Natural killer cell (primary cell): ENCODE measurements at regions not wholly inside any gene's neighbourhood (a gene's known extent, or its start where the extent isn't known, plus 50 kb on each side); places are given as distances from the start of the nearest gene placed in this dataset.

Source experiments
- ATAC-seq, 3 donors: fragments of 150-1000 bp in 2 of 3; fragments of 200-7000 bp in 1 of 3; cut with Tn5 transposase; 1 replicate in 1 of 3; 2 replicates in 2 of 3; pipeline ENCODE4 v1.10.0; 2021; ENCODE audit warnings: mild to moderate bottlenecking in 2 of 3, moderate library complexity in 2 of 3
- DNase-seq, 2 donors: peaks; one replicate each; pipeline versions ENCODE4 v3.0.0 to v3.0.0-alpha.2; 2013 to 2021; ENCODE audit warnings: mixed read lengths in 1 of 2
- H3K27ac ChIP-seq: one replicate; pipeline ENCODE4 v1.5.1; 2013; ENCODE audit warnings: mild to moderate bottlenecking, low read length
- H3K27me3 ChIP-seq: one replicate; pipeline ENCODE4 v1.6.1; 2013; ENCODE audit warnings: low read length; ENCODE audit not compliant: control insufficient read depth, insufficient read depth
- H3K36me3 ChIP-seq: one replicate; pipeline ENCODE4 v1.6.1; 2013; ENCODE audit warnings: low read length; ENCODE audit not compliant: control insufficient read depth, insufficient read depth
- H3K4me1 ChIP-seq: one replicate; pipeline ENCODE4 v1.6.1; 2013; ENCODE audit warnings: low read length; ENCODE audit not compliant: control insufficient read depth, insufficient read depth
- H3K4me3 ChIP-seq: one replicate; pipeline ENCODE4 v1.5.1; 2013; ENCODE audit warnings: low read length
- H3K9me3 ChIP-seq: one replicate; pipeline ENCODE4 v1.6.1; 2013; ENCODE audit warnings: low read length; ENCODE audit not compliant: control insufficient read depth, insufficient read depth
- H3K27ac Mint-ChIP-seq, 2 donors: one replicate each; pipeline ENCODE4 v1.8.0; 2022; ENCODE audit warnings: mild to moderate bottlenecking in 2 of 2, mixed read lengths in 2 of 2, moderate library complexity in 1 of 2
- H3K27me3 Mint-ChIP-seq, 2 donors: one replicate each; pipeline ENCODE4 v1.8.0; 2022; ENCODE audit warnings: low read depth in 2 of 2, mixed read lengths in 2 of 2
- H3K36me3 Mint-ChIP-seq: one replicate; pipeline ENCODE4 v1.8.0; 2022; ENCODE audit warnings: mixed read lengths
- H3K4me1 Mint-ChIP-seq, 2 donors: one replicate each; pipeline ENCODE4 v1.8.0; 2022; ENCODE audit warnings: mixed read lengths in 2 of 2
- H3K4me3 Mint-ChIP-seq: one replicate; pipeline ENCODE4 v1.8.0; 2022; ENCODE audit warnings: mild to moderate bottlenecking, moderate library complexity, mixed read lengths
- H3K9me3 Mint-ChIP-seq, 2 donors: one replicate each; pipeline ENCODE4 v1.8.0; 2022; ENCODE audit warnings: mixed read lengths in 2 of 2
- WGBS: methylation state at CpG from one replicate; pipeline ENCODE4 v1.1.7; 2013; ENCODE audit warnings: missing lambda C conversion rate; ENCODE audit not compliant: insufficient coverage; 5-methylcytosine and 5-hydroxymethylcytosine counted together
- intact Hi-C: fragments of 100-400 bp; cut with micrococcal nuclease; formaldehyde crosslinking; loops from one replicate; pipeline ENCODE4 v1.14.2; 2022
- TF ChIP-seq, protein P1 (sequence below): fragments of 200-600 bp; IDR thresholded peaks from one replicate; pipeline ENCODE4 v1.8.0; 2022; ENCODE audit warnings: antibody characterized with exemption

DNA sequence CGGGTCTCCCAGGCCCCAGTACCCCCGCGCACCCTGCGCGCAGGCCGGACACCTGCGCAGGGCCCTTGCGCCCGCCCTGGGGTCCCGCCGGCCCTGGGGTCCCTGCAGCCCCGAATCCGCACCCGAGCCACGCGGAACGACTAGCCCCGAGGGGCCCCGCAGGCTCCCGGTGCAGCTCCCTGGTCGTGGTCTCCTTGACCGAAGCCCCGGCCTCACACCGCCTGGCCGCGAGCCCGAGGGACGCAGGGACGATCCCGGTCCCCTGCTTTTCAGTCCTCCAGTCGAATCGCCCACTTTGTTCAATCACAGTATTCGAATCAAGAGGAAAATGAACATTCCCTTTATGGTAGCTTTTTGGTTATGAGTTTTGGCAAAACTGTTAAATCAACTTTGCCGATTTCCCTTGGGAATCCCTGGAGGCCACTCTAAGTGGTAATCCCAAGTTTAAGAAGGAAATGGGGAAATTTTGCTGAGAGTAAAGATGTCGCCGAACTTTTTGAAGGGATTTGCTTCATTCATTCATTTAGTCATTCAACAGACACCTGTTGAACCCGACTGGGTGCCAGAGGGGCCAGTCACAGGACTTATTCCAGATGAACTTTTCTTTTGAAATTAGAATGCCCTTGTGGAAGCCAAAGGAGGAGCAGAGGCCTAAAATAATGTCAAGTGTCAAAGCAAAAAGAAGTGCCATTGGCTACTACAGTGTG lies 75.0 kb downstream of the ZIC5 start:
- Mint-ChIP-seq H3K36me3 (no peaks in the 10 kb centered on the region), H3K27ac (no peak overlapping the region), H3K27me3 (peaks cover 57 to 65% of the 10 kb centered on the region in 2 donors), H3K4me3 (peak overlapping the region; percentile 73), H3K9me3 (no peaks in the 10 kb centered on the region), H3K4me1 (peaks cover 19 to 21% of the 10 kb centered on the region in 2 donors)
- peaks cover 30% of the 10 kb centered on the region for H3K27me3 ChIP-seq
- ATAC-seq, result no peak
- peaks cover 12% of the 10 kb centered on the region for H3K4me1 ChIP-seq
- intact Hi-C loops, result loop anchor here (10.0 kb wide), 1 partner anchor 452 kb away; no protein-coding TSS in a partner anchor
- no peaks in the 10 kb centered on the region for H3K9me3 ChIP-seq
- no peaks in the 10 kb centered on the region for H3K36me3 ChIP-seq
- TF ChIP-seq, protein P1, sequence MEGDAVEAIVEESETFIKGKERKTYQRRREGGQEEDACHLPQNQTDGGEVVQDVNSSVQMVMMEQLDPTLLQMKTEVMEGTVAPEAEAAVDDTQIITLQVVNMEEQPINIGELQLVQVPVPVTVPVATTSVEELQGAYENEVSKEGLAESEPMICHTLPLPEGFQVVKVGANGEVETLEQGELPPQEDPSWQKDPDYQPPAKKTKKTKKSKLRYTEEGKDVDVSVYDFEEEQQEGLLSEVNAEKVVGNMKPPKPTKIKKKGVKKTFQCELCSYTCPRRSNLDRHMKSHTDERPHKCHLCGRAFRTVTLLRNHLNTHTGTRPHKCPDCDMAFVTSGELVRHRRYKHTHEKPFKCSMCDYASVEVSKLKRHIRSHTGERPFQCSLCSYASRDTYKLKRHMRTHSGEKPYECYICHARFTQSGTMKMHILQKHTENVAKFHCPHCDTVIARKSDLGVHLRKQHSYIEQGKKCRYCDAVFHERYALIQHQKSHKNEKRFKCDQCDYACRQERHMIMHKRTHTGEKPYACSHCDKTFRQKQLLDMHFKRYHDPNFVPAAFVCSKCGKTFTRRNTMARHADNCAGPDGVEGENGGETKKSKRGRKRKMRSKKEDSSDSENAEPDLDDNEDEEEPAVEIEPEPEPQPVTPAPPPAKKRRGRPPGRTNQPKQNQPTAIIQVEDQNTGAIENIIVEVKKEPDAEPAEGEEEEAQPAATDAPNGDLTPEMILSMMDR, result no peak
- H3K27ac ChIP-seq, result no peak overlapping the region
- DNase-seq, result no peak
- H3K4me3 ChIP-seq, result no peak overlapping the region
- 69% methylated on average over 37 of the region's 37 CpGs for WGBS

DNA sequence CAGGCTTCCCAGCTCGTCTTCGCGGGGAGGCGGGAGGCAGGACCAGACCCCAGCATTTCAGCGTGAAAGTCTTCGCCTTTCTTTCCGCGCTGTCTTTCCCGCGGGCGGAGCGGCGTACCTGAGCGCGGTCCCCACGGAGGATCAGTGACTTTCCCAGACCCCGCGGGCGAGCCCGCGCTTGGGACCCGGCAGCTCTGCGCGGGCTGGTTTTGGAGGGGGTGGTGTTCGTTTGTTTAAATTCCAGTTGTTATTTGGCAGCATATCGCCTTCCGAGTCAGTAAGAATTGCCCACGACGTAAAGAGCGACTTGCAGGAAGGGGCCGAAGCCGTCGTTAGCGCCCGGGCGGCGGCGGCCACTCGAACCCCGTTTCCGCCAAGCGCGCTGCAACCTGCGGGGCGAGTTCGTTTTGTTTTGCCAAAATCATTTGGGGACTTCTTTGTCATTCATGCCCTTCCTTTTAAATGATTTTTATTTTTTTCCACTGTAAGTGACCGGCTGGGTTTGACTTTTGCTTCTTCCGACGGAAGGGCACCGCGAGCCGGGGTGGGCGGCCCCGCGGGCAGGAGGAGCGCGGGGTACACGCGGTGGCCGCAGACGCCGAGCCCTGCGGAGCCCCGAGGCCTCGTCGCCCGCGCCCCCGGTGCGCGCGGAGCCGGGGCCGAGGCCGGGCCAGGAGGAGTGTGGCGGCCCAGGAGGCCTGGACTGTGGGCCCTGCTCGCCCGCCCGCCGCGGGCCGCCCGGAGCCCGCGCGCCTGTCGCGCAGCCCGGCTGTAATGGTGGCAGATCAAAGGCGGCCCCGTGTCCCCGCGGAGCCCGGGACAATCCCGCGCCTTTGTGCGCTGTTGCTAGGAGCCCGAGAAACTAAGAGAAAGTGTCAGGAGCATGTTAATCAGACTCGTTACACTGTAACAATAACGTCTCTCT lies 75.9 kb downstream of the ZIC5 start:
- H3K9me3 ChIP-seq, result no peaks in the 10 kb centered on the region
- Mint-ChIP-seq H3K27ac (no peak overlapping the region), H3K36me3 (no peaks in the 10 kb centered on the region), H3K9me3 (no peaks in the 10 kb centered on the region), H3K4me1 (peaks cover 19 to 21% of the 10 kb centered on the region in 2 donors), H3K27me3 (peaks cover 54 to 62% of the 10 kb centered on the region in 2 donors), H3K4me3 (peak overlapping the region; percentile 86)
- WGBS, result 6% methylated on average over 100 of the region's 100 CpGs
- DNase-seq (peak in 1 of 2 donors; percentile 32), ATAC-seq (peak in 2 of 3 donors; percentile 26 to 52)
- TF ChIP-seq, protein P1, result no peak
- H3K27ac ChIP-seq, result no peak overlapping the region
- intact Hi-C loops, result loop anchor here (10.0 kb wide), 1 partner anchor 451 kb away; no protein-coding TSS in a partner anchor
- peaks cover 30% of the 10 kb centered on the region for H3K27me3 ChIP-seq
- H3K36me3 ChIP-seq, result no peaks in the 10 kb centered on the region
- peak overlapping the region; percentile 9 for H3K4me3 ChIP-seq
- peaks cover 12% of the 10 kb centered on the region for H3K4me1 ChIP-seq

DNA sequence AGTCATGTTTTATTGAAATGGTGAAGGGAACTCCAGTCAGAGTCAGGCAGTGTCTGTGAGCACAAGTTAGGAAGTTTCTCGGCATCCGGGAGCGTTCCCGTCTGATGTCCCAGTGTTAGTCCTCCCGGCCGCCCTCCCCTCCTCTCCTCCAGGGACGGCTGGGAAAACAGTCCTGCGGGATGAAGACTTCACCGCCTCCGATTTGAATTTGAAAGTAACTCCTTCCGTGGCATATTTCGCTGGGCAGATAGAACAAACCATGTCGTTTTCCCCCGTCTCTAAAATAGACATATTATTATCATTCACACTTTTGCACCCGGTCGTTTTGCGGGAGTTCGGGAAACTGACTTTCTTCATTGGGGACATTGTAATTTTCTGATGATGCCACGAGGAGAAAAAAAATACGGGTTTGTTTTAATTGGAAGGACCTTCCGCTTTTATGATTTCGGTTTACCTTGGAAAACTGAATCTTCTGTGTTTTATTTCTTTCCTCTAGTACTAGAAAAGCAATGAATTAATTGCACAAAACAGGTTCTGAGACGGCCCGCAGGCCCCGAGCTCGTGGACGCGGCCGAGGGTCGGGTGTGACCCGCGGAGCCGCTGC lies 76.6 kb downstream of the ZIC5 start:
- no peaks in the 10 kb centered on the region for H3K36me3 Mint-ChIP-seq
- H3K4me1 Mint-ChIP-seq, result peaks cover 13 to 17% of the 10 kb centered on the region in 2 donors
- H3K27me3 Mint-ChIP-seq, result peaks cover 48 to 55% of the 10 kb centered on the region in 2 donors
- H3K4me3 ChIP-seq, result peak overlapping the region; percentile 9
- TF ChIP-seq, protein P1, result no peak
- no peaks in the 10 kb centered on the region for H3K9me3 ChIP-seq
- no peaks in the 10 kb centered on the region for H3K9me3 Mint-ChIP-seq
- peaks cover 12% of the 10 kb centered on the region for H3K4me1 ChIP-seq
- H3K27ac Mint-ChIP-seq, result no peak overlapping the region
- peaks cover 29% of the 10 kb centered on the region for H3K27me3 ChIP-seq
- no peaks in the 10 kb centered on the region for H3K36me3 ChIP-seq
- no peak overlapping the region for H3K27ac ChIP-seq
- DNase-seq (peak in 1 of 2 donors; percentile 19), ATAC-seq (no peak)
- intact Hi-C loops, result loop anchor here (10.0 kb wide), 1 partner anchor 450 kb away; no protein-coding TSS in a partner anchor
- peak overlapping the region; percentile 86 for H3K4me3 Mint-ChIP-seq
- 7% methylated on average over 33 of the region's 33 CpGs for WGBS
